ENCODE measurements at regions not wholly inside any gene's neighbourhood (a gene's known extent, or its start where the extent isn't known, plus 50 kb on each side); places are given as distances from the start of the nearest gene placed in this dataset.
A peak's percentile ranks its signal among the peaks of the same experiment; 100 is the strongest.

- Histone ChIP-seq H3K27me3 (ENCODE audit: insufficient read depth) (no peaks in the 10 kb centered on the region), H3K4me3 (no peak overlapping the region), H3K36me3 (ENCODE audit: insufficient read depth) (no peaks in the 10 kb centered on the region), H3K9me2 (ENCODE audit: insufficient read depth) (no peaks in the 10 kb centered on the region), H4K20me1 (replicated peaks; ENCODE audit: insufficient read depth) (no peaks in the 10 kb centered on the region), H3F3A (replicated peaks; ENCODE audit: low read depth) (no peaks in the 10 kb centered on the region), H3K79me2 (replicated peaks; ENCODE audit: insufficient read depth) (no peaks in the 10 kb centered on the region), H3K4me1 (ENCODE audit: insufficient read depth) (peaks cover 11% of the 10 kb centered on the region), H2AFZ (no peak overlapping the region), H3K27ac (ENCODE audit: low read depth) (no peak overlapping the region), H3K4me2 (no peak overlapping the region; the same call in 1 of the 2 replicates)
- Mint-ChIP-seq H3K9me3 (no peaks in the 10 kb centered on the region; the same call in 2 of the 3 replicates), H3K4me1 (peaks cover 22% of the 10 kb centered on the region), H3K27ac (peak overlapping the region; percentile 21; the same call in 1 of the 2 replicates), H3K27me3 (ENCODE audit: insufficient read depth, low read depth, poor library complexity) (peaks cover 11% of the 10 kb centered on the region), H3K4me3 (no peak overlapping the region), H3K36me3 (ENCODE audit: low read depth) (no peaks in the 10 kb centered on the region)
- TF ChIP-seq, protein P1, sequence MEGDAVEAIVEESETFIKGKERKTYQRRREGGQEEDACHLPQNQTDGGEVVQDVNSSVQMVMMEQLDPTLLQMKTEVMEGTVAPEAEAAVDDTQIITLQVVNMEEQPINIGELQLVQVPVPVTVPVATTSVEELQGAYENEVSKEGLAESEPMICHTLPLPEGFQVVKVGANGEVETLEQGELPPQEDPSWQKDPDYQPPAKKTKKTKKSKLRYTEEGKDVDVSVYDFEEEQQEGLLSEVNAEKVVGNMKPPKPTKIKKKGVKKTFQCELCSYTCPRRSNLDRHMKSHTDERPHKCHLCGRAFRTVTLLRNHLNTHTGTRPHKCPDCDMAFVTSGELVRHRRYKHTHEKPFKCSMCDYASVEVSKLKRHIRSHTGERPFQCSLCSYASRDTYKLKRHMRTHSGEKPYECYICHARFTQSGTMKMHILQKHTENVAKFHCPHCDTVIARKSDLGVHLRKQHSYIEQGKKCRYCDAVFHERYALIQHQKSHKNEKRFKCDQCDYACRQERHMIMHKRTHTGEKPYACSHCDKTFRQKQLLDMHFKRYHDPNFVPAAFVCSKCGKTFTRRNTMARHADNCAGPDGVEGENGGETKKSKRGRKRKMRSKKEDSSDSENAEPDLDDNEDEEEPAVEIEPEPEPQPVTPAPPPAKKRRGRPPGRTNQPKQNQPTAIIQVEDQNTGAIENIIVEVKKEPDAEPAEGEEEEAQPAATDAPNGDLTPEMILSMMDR (conservative IDR thresholded peaks at IDR 0.05; ENCODE audit: low read depth in 2 of 2), result no peak
- TF ChIP-seq CREB1 (CRISPR knock-in tag; IDR thresholded peaks at IDR 0.05; ENCODE audit: low read depth) (no peak), EZH2phosphoT487 (IDR thresholded peaks at IDR 0.05; ENCODE audit: unreplicated experiment) (no peak), ZNF114 (CRISPR knock-in tag; IDR thresholded peaks at IDR 0.05) (no peak), REST (IDR thresholded peaks at IDR 0.05; ENCODE audit: unreplicated experiment) (no peak), POLR2AphosphoS5 (IDR thresholded peaks at IDR 0.05; ENCODE audit: low read depth) (no peak)
- TF ChIP-seq, protein P2, sequence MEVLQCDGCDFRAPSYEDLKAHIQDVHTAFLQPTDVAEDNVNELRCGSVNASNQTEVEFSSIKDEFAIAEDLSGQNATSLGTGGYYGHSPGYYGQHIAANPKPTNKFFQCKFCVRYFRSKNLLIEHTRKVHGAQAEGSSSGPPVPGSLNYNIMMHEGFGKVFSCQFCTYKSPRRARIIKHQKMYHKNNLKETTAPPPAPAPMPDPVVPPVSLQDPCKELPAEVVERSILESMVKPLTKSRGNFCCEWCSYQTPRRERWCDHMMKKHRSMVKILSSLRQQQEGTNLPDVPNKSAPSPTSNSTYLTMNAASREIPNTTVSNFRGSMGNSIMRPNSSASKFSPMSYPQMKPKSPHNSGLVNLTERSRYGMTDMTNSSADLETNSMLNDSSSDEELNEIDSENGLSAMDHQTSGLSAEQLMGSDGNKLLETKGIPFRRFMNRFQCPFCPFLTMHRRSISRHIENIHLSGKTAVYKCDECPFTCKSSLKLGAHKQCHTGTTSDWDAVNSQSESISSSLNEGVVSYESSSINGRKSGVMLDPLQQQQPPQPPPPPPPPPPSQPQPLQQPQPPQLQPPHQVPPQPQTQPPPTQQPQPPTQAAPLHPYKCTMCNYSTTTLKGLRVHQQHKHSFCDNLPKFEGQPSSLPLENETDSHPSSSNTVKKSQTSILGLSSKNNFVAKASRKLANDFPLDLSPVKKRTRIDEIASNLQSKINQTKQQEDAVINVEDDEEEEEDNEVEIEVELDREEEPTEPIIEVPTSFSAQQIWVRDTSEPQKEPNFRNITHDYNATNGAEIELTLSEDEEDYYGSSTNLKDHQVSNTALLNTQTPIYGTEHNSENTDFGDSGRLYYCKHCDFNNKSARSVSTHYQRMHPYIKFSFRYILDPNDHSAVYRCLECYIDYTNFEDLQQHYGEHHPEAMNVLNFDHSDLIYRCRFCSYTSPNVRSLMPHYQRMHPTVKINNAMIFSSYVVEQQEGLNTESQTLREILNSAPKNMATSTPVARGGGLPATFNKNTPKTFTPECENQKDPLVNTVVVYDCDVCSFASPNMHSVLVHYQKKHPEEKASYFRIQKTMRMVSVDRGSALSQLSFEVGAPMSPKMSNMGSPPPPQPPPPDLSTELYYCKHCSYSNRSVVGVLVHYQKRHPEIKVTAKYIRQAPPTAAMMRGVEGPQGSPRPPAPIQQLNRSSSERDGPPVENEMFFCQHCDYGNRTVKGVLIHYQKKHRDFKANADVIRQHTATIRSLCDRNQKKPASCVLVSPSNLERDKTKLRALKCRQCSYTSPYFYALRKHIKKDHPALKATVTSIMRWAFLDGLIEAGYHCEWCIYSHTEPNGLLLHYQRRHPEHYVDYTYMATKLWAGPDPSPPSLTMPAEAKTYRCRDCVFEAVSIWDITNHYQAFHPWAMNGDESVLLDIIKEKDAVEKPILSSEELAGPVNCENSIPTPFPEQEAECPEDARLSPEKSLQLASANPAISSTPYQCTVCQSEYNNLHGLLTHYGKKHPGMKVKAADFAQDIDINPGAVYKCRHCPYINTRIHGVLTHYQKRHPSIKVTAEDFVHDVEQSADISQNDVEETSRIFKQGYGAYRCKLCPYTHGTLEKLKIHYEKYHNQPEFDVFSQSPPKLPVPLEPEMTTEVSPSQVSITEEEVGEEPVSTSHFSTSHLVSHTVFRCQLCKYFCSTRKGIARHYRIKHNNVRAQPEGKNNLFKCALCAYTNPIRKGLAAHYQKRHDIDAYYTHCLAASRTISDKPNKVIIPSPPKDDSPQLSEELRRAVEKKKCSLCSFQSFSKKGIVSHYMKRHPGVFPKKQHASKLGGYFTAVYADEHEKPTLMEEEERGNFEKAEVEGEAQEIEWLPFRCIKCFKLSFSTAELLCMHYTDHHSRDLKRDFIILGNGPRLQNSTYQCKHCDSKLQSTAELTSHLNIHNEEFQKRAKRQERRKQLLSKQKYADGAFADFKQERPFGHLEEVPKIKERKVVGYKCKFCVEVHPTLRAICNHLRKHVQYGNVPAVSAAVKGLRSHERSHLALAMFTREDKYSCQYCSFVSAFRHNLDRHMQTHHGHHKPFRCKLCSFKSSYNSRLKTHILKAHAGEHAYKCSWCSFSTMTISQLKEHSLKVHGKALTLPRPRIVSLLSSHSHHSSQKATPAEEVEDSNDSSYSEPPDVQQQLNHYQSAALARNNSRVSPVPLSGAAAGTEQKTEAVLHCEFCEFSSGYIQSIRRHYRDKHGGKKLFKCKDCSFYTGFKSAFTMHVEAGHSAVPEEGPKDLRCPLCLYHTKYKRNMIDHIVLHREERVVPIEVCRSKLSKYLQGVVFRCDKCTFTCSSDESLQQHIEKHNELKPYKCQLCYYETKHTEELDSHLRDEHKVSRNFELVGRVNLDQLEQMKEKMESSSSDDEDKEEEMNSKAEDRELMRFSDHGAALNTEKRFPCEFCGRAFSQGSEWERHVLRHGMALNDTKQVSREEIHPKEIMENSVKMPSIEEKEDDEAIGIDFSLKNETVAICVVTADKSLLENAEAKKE (CRISPR knock-in tag; IDR thresholded peaks at IDR 0.05), result no peak
- peak; percentile 32 for DNase-seq (ENCODE audit: low spot score)
- peak; percentile 54 for ATAC-seq
Measured at GRCh38 chr12:107450541-107450940, 235.1 kb upstream of the PWP1 start.

Measured in GM23338 (cell line).